Thyroid gland (tissue), 4 donors: ENCODE measurements at regions not wholly inside any gene's neighbourhood (a gene's known extent, or its start where the extent isn't known, plus 50 kb on each side); places are given as distances from the start of the nearest gene placed in this dataset.

Experiments used
- POLR2A ChIP-seq, 2 donors: fragments of 450-650 bp; IDR thresholded peaks; one replicate each; pipeline ENCODE4 v1.6.1; 2017; ENCODE audit warnings: antibody characterized with exemption in 2 of 2, mild to moderate bottlenecking in 2 of 2, moderate library complexity in 1 of 2
- TF ChIP-seq, protein P1 (sequence below), 6 experiments: fragments of 200-600 bp in 3 of 6; fragments of 450-650 bp in 3 of 6; sonication (generic) in 3 of 6; IDR thresholded peaks; one replicate each; pipeline ENCODE4 v1.5.1; 2016 to 2019; ENCODE audit warnings: antibody characterized with exemption in 6 of 6, mild to moderate bottlenecking in 2 of 6, inconsistent platforms in 1 of 6, moderate library complexity in 1 of 6

GRCh38 chr16:35560637-35560984, 2101.2 kb downstream of the TP53TG3F start:
- TF ChIP-seq, protein P1, sequence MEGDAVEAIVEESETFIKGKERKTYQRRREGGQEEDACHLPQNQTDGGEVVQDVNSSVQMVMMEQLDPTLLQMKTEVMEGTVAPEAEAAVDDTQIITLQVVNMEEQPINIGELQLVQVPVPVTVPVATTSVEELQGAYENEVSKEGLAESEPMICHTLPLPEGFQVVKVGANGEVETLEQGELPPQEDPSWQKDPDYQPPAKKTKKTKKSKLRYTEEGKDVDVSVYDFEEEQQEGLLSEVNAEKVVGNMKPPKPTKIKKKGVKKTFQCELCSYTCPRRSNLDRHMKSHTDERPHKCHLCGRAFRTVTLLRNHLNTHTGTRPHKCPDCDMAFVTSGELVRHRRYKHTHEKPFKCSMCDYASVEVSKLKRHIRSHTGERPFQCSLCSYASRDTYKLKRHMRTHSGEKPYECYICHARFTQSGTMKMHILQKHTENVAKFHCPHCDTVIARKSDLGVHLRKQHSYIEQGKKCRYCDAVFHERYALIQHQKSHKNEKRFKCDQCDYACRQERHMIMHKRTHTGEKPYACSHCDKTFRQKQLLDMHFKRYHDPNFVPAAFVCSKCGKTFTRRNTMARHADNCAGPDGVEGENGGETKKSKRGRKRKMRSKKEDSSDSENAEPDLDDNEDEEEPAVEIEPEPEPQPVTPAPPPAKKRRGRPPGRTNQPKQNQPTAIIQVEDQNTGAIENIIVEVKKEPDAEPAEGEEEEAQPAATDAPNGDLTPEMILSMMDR (IDR thresholded peaks at IDR 0.05), result no peak
- no peak for TF ChIP-seq POLR2A (IDR thresholded peaks at IDR 0.05)
